SK-N-SH (cell line): ENCODE measurements at regions not wholly inside any gene's neighbourhood (a gene's known extent, or its start where the extent isn't known, plus 50 kb on each side); places are given as distances from the start of the nearest gene placed in this dataset.

ENCODE experiments used
- CTCF ChIA-PET: fragments of 300-600, 350-600 bp; formaldehyde crosslinking; extraction: SDS; loops from one replicate; lab custom pipeline; 2021; lab: Yijun Ruan, JAX
- POLR2A ChIA-PET: fragments of 350-600 bp; sonication (Branson Sonifier 250); formaldehyde crosslinking; extraction: SDS; loops from one replicate; lab custom pipeline; 2020; ENCODE audit warnings: antibody characterized with exemption, inconsistent platforms; lab: Yijun Ruan, JAX
- DNase-seq: peaks from one replicate; pipeline ENCODE4 v3.0.0; 2012
- H2AFZ ChIP-seq: fragments of 200-600 bp; sonication (generic); 2 replicates; pipeline ENCODE4 v1.8.1; 2016; ENCODE audit warnings: antibody characterized with exemption, mild to moderate bottlenecking, low read depth
- H3F3A ChIP-seq: fragments of 200-600 bp; sonication (generic); replicated peaks from 2 replicates; pipeline ENCODE3; 2016; ENCODE audit warnings: antibody characterized with exemption, mild to moderate bottlenecking; ENCODE audit not compliant: insufficient read depth
- H3K27ac ChIP-seq, 2 experiments: fragments of 200-500 bp in 1 of 2; fragments of 200-600 bp in 1 of 2; sonication (Bioruptor generic) in 1 of 2; sonication (generic), shearing (Covaris generic) in 1 of 2; 2 replicates each; pipeline versions ENCODE4 v1.5.1 to v1.6.1; 2014 to 2016; ENCODE audit warnings: low read depth in 2 of 2, inconsistent platforms in 1 of 2, low read length in 1 of 2, mild to moderate bottlenecking in 1 of 2, mixed read lengths in 1 of 2
- H3K27me3 ChIP-seq: fragments of 200-600 bp; sonication (generic), shearing (Covaris generic); 2 replicates; pipeline ENCODE4 v1.6.1; 2016; ENCODE audit warnings: mixed run types; ENCODE audit not compliant: insufficient read depth
- H3K36me3 ChIP-seq, 2 experiments: fragments of 200-500 bp in 1 of 2; fragments of 200-600 bp in 1 of 2; sonication (Bioruptor generic) in 1 of 2; sonication (generic) in 1 of 2; replicated peaks in 1 of 2; 2 replicates each; pipeline versions ENCODE3 to v1.5.1; 2014 to 2016; ENCODE audit warnings: low read length in 1 of 2, mild to moderate bottlenecking in 1 of 2; ENCODE audit not compliant: insufficient read depth in 2 of 2, control insufficient read depth in 1 of 2
- H3K4me1 ChIP-seq, 2 experiments: fragments of 200-500 bp in 1 of 2; fragments of 200-600 bp in 1 of 2; sonication (Bioruptor generic) in 1 of 2; sonication (generic), shearing (Covaris generic) in 1 of 2; 2 replicates each; pipeline versions ENCODE4 v1.5.1 to v1.6.1; 2014 to 2016; ENCODE audit warnings: low read depth in 1 of 2, low read length in 1 of 2, mixed run types in 1 of 2; ENCODE audit not compliant: insufficient read depth in 2 of 2, control insufficient read depth in 1 of 2
- H3K4me2 ChIP-seq: fragments of 200-600 bp; sonication (generic), shearing (Covaris generic); 2 replicates; pipeline ENCODE4 v1.6.1; 2017; ENCODE audit warnings: mixed run types
- H3K4me3 ChIP-seq, 2 experiments: fragments of 200-500 bp in 1 of 2; fragments of 200-600 bp in 1 of 2; sonication (Bioruptor generic) in 1 of 2; sonication (generic), shearing (Covaris generic) in 1 of 2; 2 replicates each; pipeline versions ENCODE4 v1.5.1 to v1.8.1; 2014 to 2016; ENCODE audit warnings: low read depth in 2 of 2, inconsistent platforms in 1 of 2, low read length in 1 of 2, mild to moderate bottlenecking in 1 of 2, mixed read lengths in 1 of 2, moderate library complexity in 1 of 2
- H3K79me2 ChIP-seq: fragments of 200-600 bp; sonication (generic); 2 replicates; pipeline ENCODE4 v1.8.1; 2017; ENCODE audit warnings: mild to moderate bottlenecking; ENCODE audit not compliant: insufficient read depth
- H3K9ac ChIP-seq: fragments of 200-600 bp; sonication (generic); 2 replicates; pipeline ENCODE4 v1.6.1; 2017; ENCODE audit warnings: mixed run types
- H3K9me2 ChIP-seq: fragments of 200-600 bp; sonication (generic); 2 replicates; pipeline ENCODE4 v1.6.1; 2017; ENCODE audit warnings: mixed run types
- H3K9me3 ChIP-seq: fragments of 200-600 bp; sonication (generic); 2 replicates; pipeline ENCODE4 v1.6.1; 2017; ENCODE audit warnings: mixed run types, mild to moderate bottlenecking, moderate library complexity
- H4K20me1 ChIP-seq: fragments of 200-600 bp; sonication (generic); 2 replicates; pipeline ENCODE4 v1.6.1; 2017; ENCODE audit warnings: mild to moderate bottlenecking, mixed run types; ENCODE audit not compliant: insufficient read depth
- CHD2 ChIP-seq: fragments of 150-350 bp; IDR thresholded peaks from 2 replicates; pipeline ENCODE4 v1.6.1; 2018; ENCODE audit warnings: low read length; ENCODE audit not compliant: partially characterized antibody
- EP300 ChIP-seq, 2 experiments: IDR thresholded peaks; 2 replicates each; pipeline versions ENCODE4 v1.4.0 to v1.6.1; 2012; ENCODE audit warnings: borderline replicate concordance in 1 of 2, low read depth in 1 of 2, low read length in 1 of 2
- FOSL2 ChIP-seq: IDR thresholded peaks from 2 replicates; pipeline ENCODE4 v1.4.0; 2012; ENCODE audit warnings: low read depth, mild to moderate bottlenecking, moderate library complexity, borderline replicate concordance
- FOXJ3 ChIP-seq: sonication (generic); formaldehyde crosslinking; IDR thresholded peaks from 2 replicates; pipeline ENCODE4 v1.5.1; 2020; ENCODE audit warnings: mild to moderate bottlenecking, missing genetic modification reagents
- FOXM1 ChIP-seq: IDR thresholded peaks from 2 replicates; pipeline ENCODE4 v1.4.0; 2012; ENCODE audit warnings: low read depth, mild to moderate bottlenecking
- GABPA ChIP-seq: IDR thresholded peaks from 2 replicates; pipeline ENCODE4 v1.4.0; 2012; ENCODE audit warnings: low read depth, mild to moderate bottlenecking
- GATA2 ChIP-seq: sonication (generic); formaldehyde crosslinking; IDR thresholded peaks from 2 replicates; pipeline ENCODE4 v1.5.0; 2020; ENCODE audit warnings: mild to moderate bottlenecking, missing genetic modification reagents
- IRF3 ChIP-seq: fragments of 150-350 bp; IDR thresholded peaks from 2 replicates; pipeline ENCODE4 v1.6.1; 2016; ENCODE audit warnings: mild to moderate bottlenecking, low read depth, low read length
- JUND ChIP-seq: IDR thresholded peaks from 2 replicates; pipeline ENCODE4 v1.4.0; 2012
- MAX ChIP-seq: IDR thresholded peaks from 2 replicates; pipeline ENCODE4 v1.4.0; 2012; ENCODE audit warnings: low read depth
- MEF2A ChIP-seq: IDR thresholded peaks from 2 replicates; pipeline ENCODE4 v1.4.0; 2012; ENCODE audit warnings: low read depth, borderline replicate concordance
- MXI1 ChIP-seq: IDR thresholded peaks from 2 replicates; pipeline ENCODE4 v1.6.1; 2012; ENCODE audit warnings: mild to moderate bottlenecking, low read depth, low read length, improper control_type of control experiment
- NFIC ChIP-seq: IDR thresholded peaks from 2 replicates; pipeline ENCODE4 v1.4.0; 2012; ENCODE audit warnings: borderline replicate concordance
- NRF1 ChIP-seq: IDR thresholded peaks from 2 replicates; pipeline ENCODE4 v1.6.1; 2012; ENCODE audit warnings: low read depth, mild to moderate bottlenecking, low read length
- POLR2AphosphoS5 ChIP-seq: IDR thresholded peaks from 2 replicates; pipeline ENCODE4 v1.6.1; 2012; ENCODE audit warnings: low read depth, low read length
- RCOR1 ChIP-seq: fragments of 150-350 bp; IDR thresholded peaks from 2 replicates; pipeline ENCODE4 v1.6.1; 2017; ENCODE audit warnings: antibody characterized with exemption, low read length
- REST ChIP-seq: IDR thresholded peaks from 2 replicates; pipeline ENCODE4 v1.6.1; 2012; ENCODE audit warnings: mild to moderate bottlenecking, low read depth, low read length, moderate library complexity
- SIN3A ChIP-seq: IDR thresholded peaks from 2 replicates; pipeline ENCODE4 v1.6.1; 2012; ENCODE audit warnings: low read depth, mild to moderate bottlenecking, low read length, moderate library complexity, borderline replicate concordance
- SMC3 ChIP-seq: IDR thresholded peaks from 2 replicates; pipeline ENCODE4 v1.6.1; 2012; ENCODE audit warnings: low read depth, low read length, improper control_type of control experiment
- TEAD4 ChIP-seq: IDR thresholded peaks from 2 replicates; pipeline ENCODE4 v1.4.0; 2012; ENCODE audit warnings: mild to moderate bottlenecking, borderline replicate concordance; ENCODE audit not compliant: insufficient read depth
- WGBS: methylation state at CpG from one replicate; pipeline ENCODE4 v1.1.6; 2017; ENCODE audit warnings: low lambda C conversion rate; 5-methylcytosine and 5-hydroxymethylcytosine counted together

GRCh38 chr5:39730006-39730405 is 305.2 kb upstream of the DAB2 start:
- Histone ChIP-seq H3K27me3 (no peaks in the 10 kb centered on the region; the same call in 1 of the 2 replicates), H3K79me2 (no peaks in the 10 kb centered on the region), H4K20me1 (no peaks in the 10 kb centered on the region), H3K9ac (no peak overlapping the region), H3F3A (no peaks in the 10 kb centered on the region), H3K4me2 (no peak overlapping the region), H3K4me1 (no peaks in the 10 kb centered on the region), H2AFZ (no peak overlapping the region), H3K36me3 (no peaks in the 10 kb centered on the region), H3K9me2 (no peaks in the 10 kb centered on the region), H3K27ac (no peak overlapping the region), H3K4me3 (no peak overlapping the region), H3K9me3 (no peaks in the 10 kb centered on the region)
- DNase-seq, result no peak
- ChIA-PET CTCF (no interaction called here), POLR2A (no interaction called here)
- TF ChIP-seq GATA2, result no peak
- no peak for TF ChIP-seq RCOR1
- TF ChIP-seq NFIC, result no peak
- TF ChIP-seq SIN3A, result no peak
- no peak for TF ChIP-seq REST
- no peak for TF ChIP-seq SMC3
- TF ChIP-seq MXI1, result no peak
- TF ChIP-seq POLR2AphosphoS5, result no peak
- TF ChIP-seq JUND, result no peak
- no peak for TF ChIP-seq NRF1
- TF ChIP-seq MAX, result no peak
- TF ChIP-seq TEAD4, result no peak
- TF ChIP-seq EP300 (IDR thresholded peaks at IDR 0.05; ENCODE audit: borderline replicate concordance in 1 of 2, low read depth in 1 of 2, low read length in 1 of 2), result no peak
- WGBS, result 8% methylated on average over 2 of the region's 2 CpGs

- Histone ChIP-seq H3K9me2 (no peaks in the 10 kb centered on the region; the same call in 1 of the 2 replicates), H3K36me3 (no peaks in the 10 kb centered on the region), H3K27ac (no peak overlapping the region), H3F3A (no peaks in the 10 kb centered on the region), H4K20me1 (no peaks in the 10 kb centered on the region), H3K9ac (no peak overlapping the region), H3K9me3 (no peaks in the 10 kb centered on the region), H3K79me2 (no peaks in the 10 kb centered on the region), H3K4me1 (no peaks in the 10 kb centered on the region), H3K4me3 (no peak overlapping the region), H2AFZ (no peak overlapping the region), H3K4me2 (no peak overlapping the region), H3K27me3 (no peaks in the 10 kb centered on the region; the same call in 1 of the 2 replicates)
- POLR2A ChIA-PET, result no interaction called here
- no peak for DNase-seq
- CTCF ChIA-PET, result interaction anchor here (0.9 kb wide), 1 partner anchor 22 kb away, joined by 3 read pairs; no protein-coding TSS in a partner anchor
- 35% methylated on average over 1 of the region's 1 CpG for WGBS
- TF ChIP-seq FOXM1 (no peak), MEF2A (no peak), FOSL2 (no peak), IRF3 (no peak), REST (no peak), FOXJ3 (no peak), GABPA (no peak), MAX (no peak), NRF1 (no peak), MXI1 (no peak), CHD2 (no peak), TEAD4 (no peak)
These were observed 301.7 kb upstream of the DAB2 start for GRCh38 chr5:39726467-39726866.
